ENCODE measurements at regions not wholly inside any gene's neighbourhood (a gene's known extent, or its start where the extent isn't known, plus 50 kb on each side); places are given as distances from the start of the nearest gene placed in this dataset.
A peak's percentile ranks its signal among the peaks of the same experiment; 100 is the strongest.
"Not testable (repeated sequence)": the region's sequence is repeated elsewhere in the genome, so short reads cannot be mapped to it uniquely, and the experiment has no call there.

- DNase-seq: not testable (repeated sequence)
These were observed 534.8 kb downstream of the TP53TG3F start for GRCh38 chr16:33994207-33994606.

GRCh38 chr16:33995821-33996372 is 536.5 kb downstream of the TP53TG3F start:
- DNase-seq: not testable (repeated sequence)

- not testable (repeated sequence) for DNase-seq
These were observed 541.8 kb downstream of the TP53TG3F start for GRCh38 chr16:34001184-34001583.

GRCh38 chr16:34001961-34002360 is 542.5 kb downstream of the TP53TG3F start:
- not testable (repeated sequence) for DNase-seq

- not testable (repeated sequence) for DNase-seq
These were observed 555.7 kb downstream of the TP53TG3F start for GRCh38 chr16:34014841-34015820.

GRCh38 chr16:34018277-34018676 is 558.9 kb downstream of the TP53TG3F start:
- not testable (repeated sequence) for DNase-seq

- DNase-seq: no peak
These were observed 591.4 kb downstream of the TP53TG3F start for GRCh38 chr16:34050787-34051320.

GRCh38 chr16:34054137-34054536 is 594.7 kb downstream of the TP53TG3F start:
- DNase-seq: no peak

GRCh38 chr16:34054969-34055368 is 595.6 kb downstream of the TP53TG3F start:
- no peak for DNase-seq

GRCh38 chr16:34062620-34063253 is 603.3 kb downstream of the TP53TG3F start:
- DNase-seq: peak; percentile 6

- DNase-seq: not testable (repeated sequence)
These were observed 604.2 kb downstream of the TP53TG3F start for GRCh38 chr16:34063498-34064157.

GRCh38 chr16:34064602-34065001 is 605.2 kb downstream of the TP53TG3F start:
- DNase-seq: not testable (repeated sequence)

GRCh38 chr16:34069731-34070130 is 610.3 kb downstream of the TP53TG3F start:
- not testable (repeated sequence) for DNase-seq

- DNase-seq: peak; percentile 61
These were observed 619.3 kb downstream of the TP53TG3F start for GRCh38 chr16:34078691-34079090.

GRCh38 chr16:34085038-34085437 is 625.6 kb downstream of the TP53TG3F start:
- DNase-seq: not testable (repeated sequence)

GRCh38 chr16:34095006-34095405 is 635.6 kb downstream of the TP53TG3F start:
- not testable (repeated sequence) for DNase-seq

- DNase-seq: not testable (repeated sequence)
These were observed 637.5 kb downstream of the TP53TG3F start for GRCh38 chr16:34096911-34097310.

GRCh38 chr16:34097326-34097725 is 637.9 kb downstream of the TP53TG3F start:
- DNase-seq: peak; percentile 7

GRCh38 chr16:34098033-34098432 is 638.6 kb downstream of the TP53TG3F start:
- not testable (repeated sequence) for DNase-seq

- DNase-seq: not testable (repeated sequence)
These were observed 639.6 kb downstream of the TP53TG3F start for GRCh38 chr16:34099028-34099427.
